ENCODE measurements at regions not wholly inside any gene's neighbourhood (a gene's known extent, or its start where the extent isn't known, plus 50 kb on each side); places are given as distances from the start of the nearest gene placed in this dataset.

DNA sequence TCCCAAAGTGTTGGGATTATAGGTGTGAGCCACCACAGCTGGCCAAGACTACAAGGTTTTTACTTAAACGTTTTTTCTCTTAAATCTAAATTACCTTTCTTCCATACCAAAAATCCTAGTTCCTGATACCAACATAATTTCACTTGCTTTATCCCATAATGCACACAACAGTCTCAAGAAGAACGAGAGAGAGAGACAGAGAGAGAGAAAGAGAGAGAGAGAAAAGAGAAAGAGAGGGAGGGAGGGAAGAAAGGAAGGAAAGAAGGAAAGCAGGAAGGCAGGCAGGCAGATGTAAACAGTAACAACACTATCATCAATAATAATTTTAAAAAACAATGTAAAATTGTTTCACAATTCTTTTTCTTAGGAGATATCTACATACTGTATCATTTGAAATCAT is 118.4 kb downstream of the BTG1 start:
- Histone ChIP-seq H3K9me3 (ENCODE audit: insufficient read depth, low read length) (no peaks in the 10 kb centered on the region), H2AFZ (ENCODE audit: low read depth, low read length) (no peak overlapping the region), H3K4me3 (ENCODE audit: low read length) (no peak overlapping the region), H3K9ac (ENCODE audit: low read length) (no peak overlapping the region), H3K79me2 (ENCODE audit: low read length) (peaks cover 8% of the 10 kb centered on the region; the same call in 1 of the 2 replicates), H3K36me3 (replicated peaks; ENCODE audit: low read depth, low read length) (peaks cover 4% of the 10 kb centered on the region), H3K27ac (ENCODE audit: low read length) (no peak overlapping the region), H4K20me1 (ENCODE audit: insufficient read depth, low read length) (no peaks in the 10 kb centered on the region), H3K4me2 (ENCODE audit: low read length) (no peak overlapping the region), H3K4me1 (ENCODE audit: low read length) (peaks cover 30% of the 10 kb centered on the region), H3K27me3 (ENCODE audit: low read depth, low read length) (no peaks in the 10 kb centered on the region)
- TF ChIP-seq EZH2phosphoT487 (IDR thresholded peaks at IDR 0.05; ENCODE audit: low read depth): no peak

- 0 out of 2 replicates have a peak, but pooled peaks cover 3% of the 10 kb centered on the region for H3K79me2 ChIP-seq (ENCODE audit: low read length)
- H2AFZ ChIP-seq (ENCODE audit: low read depth, low read length): no peak overlapping the region
- no peak overlapping the region for H3K4me3 ChIP-seq (ENCODE audit: low read length)
- no peak overlapping the region for H3K9ac ChIP-seq (ENCODE audit: low read length)
- H4K20me1 ChIP-seq (ENCODE audit: insufficient read depth, low read length): no peaks in the 10 kb centered on the region
- peaks cover 19% of the 10 kb centered on the region for H3K4me1 ChIP-seq (ENCODE audit: low read length)
- no peak overlapping the region for H3K27ac ChIP-seq (ENCODE audit: low read length)
- no peak overlapping the region for H3K4me2 ChIP-seq (ENCODE audit: low read length)
- TF ChIP-seq EZH2phosphoT487 (IDR thresholded peaks at IDR 0.05; ENCODE audit: low read depth) (no peak), CTCF (IDR thresholded peaks at IDR 0.05; ENCODE audit: low read depth, low read length) (no peak)
- no peaks in the 10 kb centered on the region for H3K27me3 ChIP-seq (ENCODE audit: low read depth, low read length)
- no peaks in the 10 kb centered on the region for H3K36me3 ChIP-seq (replicated peaks; ENCODE audit: low read depth, low read length)
- H3K9me3 ChIP-seq (ENCODE audit: insufficient read depth, low read length): no peaks in the 10 kb centered on the region
Observed at GRCh38 chr12:92025462-92026207, 120.0 kb downstream of the BTG1 start.

DNA sequence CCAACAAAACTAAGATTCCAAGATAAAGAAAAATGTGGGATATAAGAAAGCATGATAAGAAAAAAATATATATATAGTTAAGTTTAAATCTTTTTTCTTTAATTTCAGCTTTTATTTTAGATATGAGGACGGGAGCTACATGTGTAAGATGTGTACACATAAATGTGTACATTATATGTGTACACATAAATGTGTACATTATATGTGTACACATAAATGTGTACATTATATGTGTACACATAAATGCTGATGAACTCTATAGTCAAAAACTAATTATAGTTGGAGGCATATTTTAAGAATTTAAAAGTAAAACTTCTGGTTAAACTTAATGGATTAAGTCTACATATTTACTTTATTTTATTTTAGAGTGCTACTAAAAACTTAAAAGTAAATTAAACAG is 123.6 kb downstream of the BTG1 start:
- TF ChIP-seq EZH2phosphoT487 (IDR thresholded peaks at IDR 0.05; ENCODE audit: low read depth): no peak
- no peak for TF ChIP-seq CTCF (IDR thresholded peaks at IDR 0.05; ENCODE audit: low read depth, low read length)
- H3K4me2 ChIP-seq (ENCODE audit: low read length): no peak overlapping the region

DNA sequence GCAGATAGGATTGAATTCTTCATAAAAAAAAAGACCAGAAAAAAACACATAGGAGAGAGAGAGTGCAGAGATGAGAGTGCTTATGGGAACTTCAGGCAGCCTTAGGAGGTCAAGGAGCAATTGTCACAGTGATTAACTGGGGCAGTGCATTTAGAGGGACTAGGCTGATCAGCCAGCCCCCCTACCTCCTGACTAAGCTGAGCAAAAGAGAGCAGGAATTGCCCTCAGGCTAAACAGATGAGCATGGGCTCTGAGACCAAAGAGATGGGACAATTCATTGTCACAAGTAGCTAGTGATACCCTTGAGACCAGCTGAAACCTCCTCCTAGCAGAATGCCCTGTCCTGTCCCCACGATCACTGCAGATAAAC is 124.0 kb downstream of the BTG1 start:
- no peak overlapping the region for H3K4me3 ChIP-seq (ENCODE audit: low read length)
- no peak overlapping the region for H3K4me2 ChIP-seq (ENCODE audit: low read length)
- no peak overlapping the region for H3K9ac ChIP-seq (ENCODE audit: low read length)
- TF ChIP-seq CTCF (IDR thresholded peaks at IDR 0.05; ENCODE audit: low read depth, low read length): no peak
- TF ChIP-seq EZH2phosphoT487 (IDR thresholded peaks at IDR 0.05; ENCODE audit: low read depth): no peak
- H3K9me3 ChIP-seq (ENCODE audit: insufficient read depth, low read length): no peaks in the 10 kb centered on the region
- peaks cover 9% of the 10 kb centered on the region for H3K4me1 ChIP-seq (ENCODE audit: low read length)
- no peaks in the 10 kb centered on the region for H3K36me3 ChIP-seq (replicated peaks; ENCODE audit: low read depth, low read length)
- no peaks in the 10 kb centered on the region for H3K27me3 ChIP-seq (ENCODE audit: low read depth, low read length)
- H4K20me1 ChIP-seq (ENCODE audit: insufficient read depth, low read length): no peaks in the 10 kb centered on the region
- H3K79me2 ChIP-seq (ENCODE audit: low read length): no peaks in the 10 kb centered on the region
- no peak overlapping the region for H2AFZ ChIP-seq (ENCODE audit: low read depth, low read length)
- no peak overlapping the region for H3K27ac ChIP-seq (ENCODE audit: low read length)

More for the DNA sequence above, 123.6 kb downstream of the BTG1 start:
- no peaks in the 10 kb centered on the region for H3K79me2 ChIP-seq (ENCODE audit: low read length)
- no peaks in the 10 kb centered on the region for H3K9me3 ChIP-seq (ENCODE audit: insufficient read depth, low read length)
- H3K9ac ChIP-seq (ENCODE audit: low read length): no peak overlapping the region
- no peak overlapping the region for H3K27ac ChIP-seq (ENCODE audit: low read length)
- H3K4me1 ChIP-seq (ENCODE audit: low read length): peaks cover 9% of the 10 kb centered on the region
- H4K20me1 ChIP-seq (ENCODE audit: insufficient read depth, low read length): no peaks in the 10 kb centered on the region
- no peak overlapping the region for H2AFZ ChIP-seq (ENCODE audit: low read depth, low read length)
- H3K4me3 ChIP-seq (ENCODE audit: low read length): no peak overlapping the region
- no peaks in the 10 kb centered on the region for H3K27me3 ChIP-seq (ENCODE audit: low read depth, low read length)
- H3K36me3 ChIP-seq (replicated peaks; ENCODE audit: low read depth, low read length): no peaks in the 10 kb centered on the region

All from OCI-LY3 (cell line).